ENCODE measurements at regions not wholly inside any gene's neighbourhood (a gene's known extent, or its start where the extent isn't known, plus 50 kb on each side); places are given as distances from the start of the nearest gene placed in this dataset.

DNA sequence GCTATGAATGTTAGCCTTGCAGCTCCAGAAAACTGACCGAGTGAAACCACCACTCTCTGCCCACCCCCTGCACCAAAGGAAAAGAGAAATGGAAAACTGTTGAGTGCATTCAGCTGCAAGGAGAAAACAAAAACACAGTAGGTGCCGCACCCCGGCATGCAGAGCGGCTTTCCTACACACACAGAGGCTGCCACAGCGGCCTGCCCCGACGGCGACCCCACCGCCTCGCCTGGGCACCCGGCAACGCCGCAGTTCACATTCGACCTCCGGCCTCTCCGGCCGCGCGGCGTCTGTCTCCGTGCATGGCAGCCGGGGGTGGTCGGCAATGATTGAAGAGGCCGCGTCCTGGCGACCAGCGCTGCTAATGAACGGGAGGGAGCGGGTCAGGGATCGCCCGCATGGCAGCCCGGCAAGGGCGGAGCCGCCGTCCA is 417.1 kb upstream of the SALL3 start:
- no peak for DNase-seq (ENCODE audit: low read depth in 2 of 2)

DNA sequence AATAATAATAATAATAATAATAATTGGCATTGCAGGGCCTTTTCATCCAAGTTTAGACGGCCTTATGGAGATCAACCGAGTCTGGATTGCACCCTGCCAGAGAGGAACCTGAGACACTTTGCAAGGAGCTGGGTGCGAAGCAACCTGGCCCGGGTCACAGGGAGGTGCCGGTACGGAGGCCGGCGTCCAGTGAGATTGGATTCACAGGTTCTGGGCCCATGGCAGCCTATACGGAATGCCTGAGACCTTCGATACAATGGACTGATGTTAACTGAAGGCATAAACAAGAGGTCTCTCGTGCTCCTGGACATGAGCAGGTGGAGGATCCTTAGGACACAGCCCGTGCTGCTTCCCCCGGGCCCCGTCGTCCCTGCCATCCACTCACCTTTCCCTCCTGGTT is 416.5 kb upstream of the SALL3 start:
- no peak for DNase-seq (ENCODE audit: low read depth in 2 of 2)

DNA sequence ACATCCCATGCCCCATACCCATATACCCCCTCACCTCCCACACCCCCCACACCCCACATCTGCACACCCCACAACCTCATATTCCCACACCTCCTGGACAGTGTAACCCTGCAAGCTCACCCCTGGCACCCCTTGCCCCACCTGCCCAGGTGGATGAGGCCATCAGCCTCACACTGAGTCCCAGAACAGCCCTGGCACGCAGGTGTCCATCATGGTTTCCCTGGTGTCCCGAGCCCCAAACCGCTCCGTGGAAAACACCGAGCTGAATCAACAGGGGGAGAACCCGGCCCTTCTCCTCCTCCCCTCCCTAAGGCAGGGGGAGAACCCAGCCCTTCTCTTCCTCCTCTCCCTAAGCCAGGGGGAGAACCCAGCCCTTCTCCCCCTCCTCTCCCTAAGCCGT is 415.6 kb upstream of the SALL3 start:
- DNase-seq (ENCODE audit: low read depth in 2 of 2), result no peak

DNA sequence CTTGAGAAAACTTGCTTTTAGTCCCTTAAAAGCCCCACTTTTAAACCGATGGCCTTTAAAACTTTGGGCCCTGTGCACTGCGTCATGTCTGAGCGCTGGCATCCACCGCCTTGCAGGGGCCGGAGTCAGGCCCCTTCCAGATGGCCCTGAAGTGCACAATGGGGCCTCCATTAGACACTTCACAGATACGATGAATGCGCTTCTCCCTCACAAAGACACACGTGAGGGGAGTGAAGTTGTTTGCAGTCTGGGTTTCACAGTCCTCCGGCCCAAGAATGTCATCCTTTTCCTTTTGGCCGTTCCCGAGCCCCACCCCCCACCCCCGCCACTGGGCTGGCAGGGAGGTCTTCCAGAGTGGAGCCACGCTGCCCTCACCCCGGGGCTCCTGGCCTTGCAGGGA is 415.1 kb upstream of the SALL3 start:
- DNase-seq (ENCODE audit: low read depth in 2 of 2), result no peak

DNA sequence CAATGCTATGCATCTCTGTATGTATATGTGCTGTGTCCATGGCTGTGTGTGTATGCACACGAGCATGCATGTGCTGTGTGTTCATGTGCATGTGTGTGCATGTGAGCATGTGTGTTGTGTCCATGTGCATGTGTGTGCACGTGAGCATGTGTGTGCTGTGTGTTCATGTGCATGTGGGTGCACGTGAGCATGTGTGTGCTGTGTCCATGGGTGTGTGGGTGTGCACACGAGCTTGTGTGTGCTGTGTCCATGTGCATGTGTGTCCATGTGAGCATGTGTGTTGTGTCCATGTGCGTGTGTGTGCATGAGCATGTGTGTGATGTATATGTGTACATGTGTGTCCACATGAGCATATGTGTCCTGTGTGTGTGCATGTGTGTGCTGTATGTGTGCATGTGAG is 414.4 kb upstream of the SALL3 start:
- DNase-seq (ENCODE audit: low read depth in 2 of 2), result no peak

DNA sequence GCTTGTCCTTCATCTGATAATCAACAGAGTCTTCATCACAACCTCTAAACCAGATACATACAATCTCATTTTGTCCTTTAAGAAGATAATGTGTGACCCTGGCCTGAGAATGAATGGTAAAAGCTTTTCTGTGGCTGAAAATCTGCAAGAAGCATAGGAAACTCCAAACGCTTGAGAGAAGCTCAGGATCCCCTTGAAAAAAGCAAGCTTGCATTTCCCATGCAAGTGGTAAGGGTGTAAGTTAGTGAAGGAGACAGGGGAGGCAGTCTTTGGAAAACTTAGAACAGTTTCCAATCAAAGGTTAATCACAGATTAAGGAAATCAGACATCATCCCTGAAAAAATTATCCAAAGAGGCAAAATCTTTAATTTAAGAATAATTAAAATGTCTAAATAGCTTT is 413.6 kb upstream of the SALL3 start:
- DNase-seq (ENCODE audit: low read depth in 2 of 2), result no peak

DNA sequence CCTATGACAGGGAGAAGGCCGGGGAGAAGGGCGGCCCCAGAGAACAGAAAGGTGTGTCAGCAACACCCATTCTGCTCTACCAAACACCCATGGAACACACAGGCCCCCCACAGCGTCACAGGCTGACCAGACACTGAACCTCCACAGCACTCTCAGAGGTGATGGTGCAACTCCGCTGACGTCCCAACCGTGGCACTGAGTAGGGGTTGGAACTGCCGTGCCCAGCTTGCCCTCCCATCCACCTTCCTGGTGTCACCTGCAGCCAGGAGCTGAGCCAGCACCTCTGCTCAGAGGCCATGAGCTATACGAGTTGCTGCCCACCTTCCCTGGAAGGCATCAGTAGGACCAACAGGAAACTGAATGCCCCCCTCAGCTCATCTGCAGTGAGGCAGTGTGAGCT is 412.9 kb upstream of the SALL3 start:
- no peak for DNase-seq (ENCODE audit: low read depth in 2 of 2)

DNA sequence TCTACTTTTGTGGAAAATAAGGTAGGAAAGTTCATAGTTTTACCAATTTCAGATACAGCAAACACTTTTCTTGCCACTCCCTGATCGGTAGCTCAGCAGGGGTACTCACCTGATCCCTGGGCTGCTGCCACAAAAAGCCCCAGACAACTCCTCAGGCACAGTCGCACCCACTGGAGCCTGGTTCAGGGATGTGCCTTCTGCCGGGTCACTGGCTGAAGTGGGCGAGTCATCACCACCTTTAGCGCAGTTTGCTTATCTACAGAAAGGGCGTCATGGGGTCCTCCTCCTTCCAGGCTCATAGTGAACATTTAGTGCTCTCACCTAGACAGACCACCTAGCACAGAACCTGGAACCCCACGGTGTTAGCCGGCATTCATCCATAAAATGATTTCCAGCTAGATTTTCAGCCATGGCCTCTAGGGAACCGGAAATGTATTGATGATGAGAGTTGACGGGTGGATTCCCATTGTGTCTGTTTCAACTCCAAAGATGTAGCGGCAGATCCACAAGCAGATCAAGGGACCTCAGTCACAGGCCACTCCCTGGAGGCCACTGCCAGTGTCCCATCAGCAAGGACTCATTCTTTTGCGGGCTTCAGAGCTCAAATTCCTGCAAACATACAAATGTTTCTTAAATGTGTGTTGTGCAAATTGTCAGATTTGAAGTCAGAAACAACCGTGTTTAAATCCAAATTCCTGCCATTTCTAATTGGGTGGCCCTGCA is 408.4 kb upstream of the SALL3 start:
- DNase-seq (ENCODE audit: low read depth in 2 of 2), result no peak

DNA sequence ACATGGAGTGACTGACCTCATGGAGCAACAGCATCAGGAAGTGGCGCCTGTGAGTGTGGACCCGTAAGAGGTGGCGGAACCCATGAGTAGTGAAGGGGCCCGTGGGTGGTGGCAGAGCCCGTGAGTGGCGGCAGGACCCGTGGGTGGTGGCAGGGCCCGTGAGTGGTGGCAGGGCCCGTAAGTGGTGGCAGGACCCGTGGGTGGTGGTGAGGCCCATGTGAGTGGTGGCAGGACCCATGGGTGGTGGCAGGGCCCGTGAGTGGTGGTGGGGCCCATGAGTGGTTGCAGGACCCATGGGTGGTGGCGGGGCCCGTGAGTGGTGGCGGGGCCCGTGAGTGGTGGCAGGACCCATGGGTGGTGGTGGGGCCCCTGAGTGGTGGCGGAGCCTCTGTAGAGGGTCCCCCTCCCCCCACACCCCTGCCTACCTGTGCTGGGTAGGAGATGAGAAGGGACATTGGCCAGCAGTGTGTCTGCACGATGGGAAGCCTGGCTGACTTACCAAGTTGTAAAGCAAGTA is 407.7 kb upstream of the SALL3 start:
- no peak for DNase-seq (ENCODE audit: low read depth in 2 of 2)

DNA sequence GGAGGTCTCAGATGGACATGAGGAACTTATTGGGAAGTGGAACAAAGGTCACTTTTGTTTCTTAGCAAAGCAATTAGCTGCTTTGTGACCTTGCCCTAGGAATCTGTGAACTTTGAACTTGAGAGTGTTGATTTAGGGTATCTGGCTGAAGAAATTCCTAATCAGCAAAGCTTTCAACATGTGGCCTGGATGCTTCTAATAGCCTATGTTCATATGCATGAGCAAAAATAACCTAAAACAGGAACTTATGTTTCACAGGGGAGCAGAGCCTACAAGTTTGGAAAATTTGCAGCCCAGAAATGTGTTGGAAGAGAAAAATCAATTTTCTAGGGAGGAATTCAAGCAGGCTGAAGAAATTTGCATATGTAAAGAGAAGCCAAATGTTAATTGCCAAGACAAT is 405.8 kb upstream of the SALL3 start:
- no peak for DNase-seq (ENCODE audit: low read depth in 2 of 2)

DNA sequence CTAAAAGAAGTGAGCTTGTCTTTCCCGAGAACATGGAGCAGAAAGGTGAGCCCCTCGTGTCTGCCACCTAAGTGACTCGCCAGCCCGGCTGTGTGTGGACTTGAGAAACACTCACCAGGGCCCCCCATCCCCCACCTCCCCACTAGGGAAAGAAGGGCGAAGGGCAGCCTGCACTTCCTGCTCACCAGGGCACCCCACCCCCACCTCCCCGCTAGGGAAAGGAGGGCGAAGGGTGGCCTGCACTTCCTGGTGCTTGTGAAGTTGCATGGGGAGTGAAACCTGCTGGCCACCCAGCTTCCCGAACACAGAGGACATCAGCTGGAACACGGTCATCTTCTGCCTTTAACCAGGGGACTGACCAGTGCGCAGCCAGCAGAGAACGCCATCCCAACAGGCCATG is 402.7 kb upstream of the SALL3 start:
- no peak for DNase-seq (ENCODE audit: low read depth in 2 of 2)

DNA sequence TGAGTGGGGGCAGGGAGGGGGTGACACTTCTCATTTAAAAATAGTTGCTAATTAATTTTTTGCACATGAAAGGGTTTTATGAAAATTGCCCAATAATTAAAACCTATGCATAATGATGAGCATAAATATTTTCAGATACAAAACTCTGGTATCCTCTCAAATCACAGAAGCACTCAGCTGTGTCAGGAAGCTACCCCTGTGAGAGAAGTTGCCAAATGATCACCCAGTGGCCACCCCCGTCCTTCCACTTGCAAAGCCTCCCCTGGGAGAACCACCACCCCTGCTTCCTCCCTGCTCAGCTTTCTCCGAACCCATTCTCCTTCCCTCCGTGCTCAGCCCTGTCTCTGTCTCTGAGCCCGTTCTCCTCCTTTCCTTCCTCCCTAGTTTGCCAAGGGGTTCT is 400.2 kb upstream of the SALL3 start:
- DNase-seq (ENCODE audit: low read depth in 2 of 2), result no peak

DNA sequence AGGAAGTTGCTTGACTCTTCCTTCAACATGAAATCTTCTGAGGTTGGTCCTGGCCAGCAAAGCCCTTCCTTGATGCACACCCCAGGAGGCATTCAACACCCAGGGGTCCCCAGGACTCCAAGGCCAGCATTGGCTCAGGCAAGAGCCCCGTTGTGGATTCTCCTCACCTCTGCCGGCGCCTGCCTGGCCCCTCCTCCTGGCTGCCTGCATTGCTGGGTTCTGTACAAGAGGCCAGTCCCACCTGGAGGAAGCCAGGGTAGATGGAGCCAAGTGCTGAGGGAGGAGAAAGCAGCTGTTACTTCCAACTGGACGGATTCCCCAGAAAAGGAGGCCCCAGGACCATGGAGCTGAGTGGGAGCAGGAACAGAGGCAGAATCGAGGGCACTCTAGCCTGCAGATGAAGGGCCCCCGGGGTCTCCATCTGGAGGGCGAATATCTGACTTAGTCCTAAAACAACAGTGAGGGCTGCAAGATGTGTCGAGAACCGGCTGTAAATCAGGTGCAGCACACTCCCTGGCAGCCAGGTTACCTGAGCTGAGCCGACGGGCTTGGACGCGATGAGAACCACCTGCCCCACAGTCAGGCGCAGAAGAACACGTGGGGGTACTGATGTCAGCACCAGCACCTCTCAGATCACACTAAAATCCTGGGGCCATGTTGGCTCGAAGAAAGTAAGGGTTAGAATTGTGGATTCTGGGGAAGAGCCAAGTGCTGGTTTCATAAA is 399.6 kb upstream of the SALL3 start:
- no peak for DNase-seq (ENCODE audit: low read depth in 2 of 2)

DNA sequence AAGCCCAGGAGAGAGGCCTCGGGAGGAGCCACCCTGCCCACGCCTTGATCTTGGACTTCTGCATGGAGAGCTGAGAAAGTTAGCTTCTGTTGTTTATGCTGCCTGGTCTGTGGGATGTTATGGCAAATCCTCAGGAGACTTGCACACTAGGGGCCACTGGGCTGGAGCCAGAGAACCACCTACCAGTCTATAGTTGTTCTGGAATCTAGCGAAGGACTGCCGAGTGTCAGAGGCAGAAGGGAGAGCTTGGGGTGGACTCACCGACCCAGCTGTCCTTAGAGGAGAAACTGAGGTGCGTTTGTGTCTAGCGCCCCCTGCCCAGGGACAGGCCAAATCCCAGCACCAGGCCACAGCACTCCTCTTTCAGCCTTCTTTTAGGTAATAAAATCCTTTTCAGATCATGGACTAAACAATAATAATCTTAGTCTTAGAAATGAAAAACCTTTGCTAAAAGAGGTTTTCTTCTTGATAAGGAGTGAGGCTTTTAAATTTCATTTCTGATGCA is 398.7 kb upstream of the SALL3 start:
- no peak for DNase-seq (ENCODE audit: low read depth in 2 of 2)

DNA sequence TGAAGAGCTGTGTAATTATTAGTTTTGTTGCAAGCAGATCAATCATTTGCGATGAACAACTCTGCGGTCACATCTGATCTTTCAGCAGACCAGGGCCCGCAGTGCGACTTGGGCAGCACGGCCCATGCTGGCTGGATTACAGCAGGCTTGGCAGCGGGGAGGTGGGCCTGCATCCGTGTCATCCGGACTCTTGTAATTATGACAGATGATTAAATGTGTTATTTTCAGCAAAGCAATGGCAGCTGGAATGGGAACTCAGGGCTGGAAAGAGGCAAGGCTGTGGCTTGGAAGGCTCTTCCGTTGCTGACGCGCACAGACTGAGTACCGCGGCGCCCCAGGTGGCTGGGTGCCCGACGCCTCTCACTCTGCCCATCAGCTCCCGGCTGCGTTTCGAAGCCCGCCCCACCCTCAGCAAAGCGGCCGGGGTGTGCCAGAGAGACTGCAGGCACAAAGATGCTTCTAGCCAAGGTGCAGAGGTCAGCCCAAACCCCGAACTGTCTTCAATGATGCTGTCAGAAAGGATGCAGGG is 397.4 kb upstream of the SALL3 start:
- no peak for DNase-seq (ENCODE audit: low read depth in 2 of 2)

DNA sequence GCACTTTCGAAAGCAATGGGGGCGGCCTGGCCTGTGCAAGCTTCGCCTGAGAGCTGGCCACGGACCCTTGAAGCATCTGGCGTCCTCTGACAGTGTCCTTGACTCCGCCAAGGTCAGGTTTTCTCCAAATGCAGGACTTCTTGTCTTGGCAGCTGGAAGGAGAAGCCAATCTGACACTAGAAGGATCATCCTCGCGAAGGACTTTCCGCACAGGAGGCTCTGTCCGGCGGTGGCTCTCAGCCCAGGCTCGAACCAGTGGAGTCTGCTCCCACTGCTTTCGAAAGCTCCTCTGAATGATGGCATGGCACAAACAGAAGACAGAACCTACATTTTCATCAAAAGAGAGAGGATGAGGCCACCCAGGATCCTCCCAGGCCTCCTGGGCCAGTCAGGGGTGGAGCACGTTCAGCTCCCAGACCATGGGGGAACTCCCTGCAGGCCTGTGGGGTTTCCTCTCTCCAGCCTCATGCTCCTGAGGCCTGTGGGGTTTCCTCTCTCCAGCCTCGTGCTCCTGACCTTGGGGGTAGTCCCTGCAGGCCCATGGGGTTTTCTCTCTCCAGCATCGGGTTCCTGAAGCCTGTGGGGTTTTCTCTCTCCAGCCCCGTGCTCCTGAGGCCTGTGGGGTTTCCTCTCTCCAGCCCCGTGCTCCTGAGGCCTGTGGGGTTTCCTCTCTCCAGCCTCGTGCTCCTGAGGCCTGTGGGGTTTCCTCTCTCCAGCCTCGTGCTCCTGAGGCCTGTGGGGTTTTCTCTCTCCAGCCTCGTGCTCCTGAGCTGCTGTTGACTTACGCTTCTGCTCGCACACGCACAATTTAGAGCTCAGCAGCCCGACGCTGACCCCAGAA is 396.5 kb upstream of the SALL3 start:
- no peak for DNase-seq (ENCODE audit: low read depth in 2 of 2)

DNA sequence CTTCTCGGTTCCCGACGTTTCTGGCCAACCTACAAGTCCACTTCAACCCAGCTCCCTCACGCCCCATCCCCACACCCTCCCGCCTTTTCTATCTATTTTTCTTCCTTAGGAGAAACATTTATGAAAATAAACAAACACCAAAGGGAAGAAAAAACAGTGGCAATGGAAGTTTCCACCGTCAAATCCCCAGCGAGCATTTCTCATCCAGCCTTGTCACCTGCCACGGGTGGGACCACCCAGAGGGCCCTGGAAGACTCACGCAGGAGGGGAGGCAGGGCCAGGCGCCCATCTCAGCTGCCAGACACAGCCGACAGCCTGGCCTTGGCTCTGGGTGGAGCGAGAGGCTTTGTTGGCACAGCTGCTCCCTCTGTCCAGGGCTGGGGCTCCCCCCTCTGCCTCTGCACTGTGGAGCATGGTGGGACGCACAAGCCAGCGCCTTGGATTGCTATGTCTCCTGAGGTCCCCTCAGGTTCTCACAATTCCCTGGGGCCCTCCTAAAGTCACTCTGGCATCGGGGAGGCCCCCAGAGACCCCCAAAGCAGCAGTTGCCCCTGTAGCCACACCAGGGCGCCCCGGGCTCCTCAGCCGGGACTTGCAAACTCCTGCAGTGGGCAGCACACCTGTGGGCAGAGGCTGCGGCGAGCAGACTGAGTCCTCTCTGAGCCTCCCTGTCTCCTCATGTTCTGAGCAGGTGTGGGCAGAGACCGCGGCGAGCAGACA is 395.7 kb upstream of the SALL3 start:
- no peak for DNase-seq (ENCODE audit: low read depth in 2 of 2)

DNA sequence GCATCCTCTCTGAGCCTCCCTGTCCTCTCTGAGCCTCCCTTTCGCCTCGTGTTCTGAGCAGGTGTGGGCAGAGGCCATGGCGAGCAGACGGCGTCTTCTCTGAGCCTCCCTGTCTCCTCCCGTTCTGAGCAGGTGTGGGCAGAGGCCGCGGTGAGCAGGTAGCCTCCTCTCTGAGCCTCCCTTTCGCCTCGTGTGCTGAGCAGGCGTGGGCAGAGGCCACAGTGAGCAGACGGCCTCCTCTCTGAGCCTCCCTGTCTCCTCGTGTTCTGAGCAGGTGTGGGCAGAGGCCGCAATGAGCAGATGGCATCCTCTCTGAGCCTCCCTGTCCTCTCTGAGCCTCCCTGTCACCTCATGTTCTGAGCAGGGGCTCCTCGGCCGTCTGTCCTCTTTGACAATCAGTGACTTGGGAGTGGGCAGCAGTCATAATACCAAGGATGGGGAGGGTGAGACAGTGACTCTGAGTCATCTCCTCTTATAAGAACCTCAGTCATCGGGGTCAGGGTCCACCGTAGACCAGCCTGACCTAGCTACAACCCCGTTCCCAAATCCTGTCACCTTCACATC is 395.1 kb upstream of the SALL3 start:
- DNase-seq (ENCODE audit: low read depth in 2 of 2), result no peak

DNA sequence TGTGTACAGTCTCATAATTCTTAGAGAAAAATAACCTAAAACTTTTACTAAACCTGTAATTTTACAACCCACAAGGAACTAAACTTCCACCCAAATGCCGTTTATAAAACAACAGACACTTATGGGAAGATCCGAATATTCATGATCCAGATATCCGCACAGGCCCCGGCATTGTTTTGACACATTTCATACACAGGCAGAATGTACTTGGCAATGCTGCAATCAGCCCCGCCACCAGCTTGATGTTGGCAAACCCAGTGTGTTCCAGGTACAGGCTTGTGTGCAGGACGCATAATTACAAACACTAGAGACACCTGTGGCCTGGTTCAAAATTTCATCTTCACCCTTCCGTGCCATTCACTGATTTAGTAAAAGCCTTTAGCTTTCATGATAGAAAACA is 393.0 kb upstream of the SALL3 start:
- DNase-seq (ENCODE audit: low read depth in 2 of 2), result no peak

DNA sequence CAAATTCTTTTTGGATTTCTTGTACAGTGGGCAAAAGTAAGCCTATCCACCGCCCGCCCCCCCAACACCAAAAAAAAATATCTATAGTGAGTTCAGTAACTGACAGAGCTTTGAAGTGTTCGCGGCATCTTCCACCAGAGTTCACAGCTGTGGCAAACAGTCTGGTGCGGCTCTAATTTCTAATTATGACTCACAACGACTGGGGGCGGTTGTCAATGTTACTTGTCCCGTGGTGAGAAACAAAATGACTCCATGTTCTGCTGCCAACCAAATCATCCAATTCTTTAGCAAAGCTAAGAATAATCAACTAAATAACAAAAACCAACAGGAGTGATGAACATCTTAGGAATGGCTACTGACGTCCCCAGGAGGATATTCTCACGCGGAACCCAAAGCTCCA is 392.5 kb upstream of the SALL3 start:
- DNase-seq (ENCODE audit: low read depth in 2 of 2), result no peak

Data from stimulated activated CD8-positive, alpha-beta memory T cell treated with anti-CD3 and anti-CD28 coated beads, Interleukin-2, amount 100 ng/mL, for 48 hours (primary cell).